ENCODE measurements at regions not wholly inside any gene's neighbourhood (a gene's known extent, or its start where the extent isn't known, plus 50 kb on each side); places are given as distances from the start of the nearest gene placed in this dataset.

DNA sequence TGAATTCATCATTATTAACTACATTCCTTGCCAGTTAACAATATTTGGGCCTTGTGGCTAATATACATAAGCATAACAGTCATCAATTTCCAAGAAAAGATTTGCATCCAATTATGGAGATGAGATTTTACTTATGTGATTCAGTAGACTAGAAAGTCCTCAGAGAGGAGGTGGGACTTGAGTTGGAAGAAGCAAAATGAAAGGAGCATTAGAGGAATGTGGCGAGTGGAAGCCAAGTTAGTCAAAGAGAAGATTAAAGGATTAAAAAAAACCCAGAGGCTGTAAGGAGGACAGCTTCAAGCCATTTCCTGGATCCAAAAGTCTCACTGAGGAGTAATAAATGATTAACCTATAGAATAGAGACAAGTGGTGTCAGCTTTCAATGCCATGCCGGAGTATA is 1099.4 kb upstream of the IGFBP7 start:
- 50 to 61% methylated on average over 2 of the region's 2 CpGs for WGBS, 2 donors (ENCODE audit: low coverage in 1 of 2)
- intact Hi-C loops (cut with DNase I; ENCODE audit: low total_unique reads) (no loop called here), in situ Hi-C loops (cut with MboI; ENCODE audit: low pct_ligation_motif_present in 1 of 4, low pct_unique_long_range_greater_than_20kb in 1 of 4, low sequenced_read_pairs in 3 of 4) (no loop called here)
- DNase-seq = no peak
- H3K9me3 ChIP-seq = no peaks in the 10 kb centered on the region
- no peak for TF ChIP-seq POLR2A (IDR thresholded peaks at IDR 0.05)
- TF ChIP-seq, protein P1, sequence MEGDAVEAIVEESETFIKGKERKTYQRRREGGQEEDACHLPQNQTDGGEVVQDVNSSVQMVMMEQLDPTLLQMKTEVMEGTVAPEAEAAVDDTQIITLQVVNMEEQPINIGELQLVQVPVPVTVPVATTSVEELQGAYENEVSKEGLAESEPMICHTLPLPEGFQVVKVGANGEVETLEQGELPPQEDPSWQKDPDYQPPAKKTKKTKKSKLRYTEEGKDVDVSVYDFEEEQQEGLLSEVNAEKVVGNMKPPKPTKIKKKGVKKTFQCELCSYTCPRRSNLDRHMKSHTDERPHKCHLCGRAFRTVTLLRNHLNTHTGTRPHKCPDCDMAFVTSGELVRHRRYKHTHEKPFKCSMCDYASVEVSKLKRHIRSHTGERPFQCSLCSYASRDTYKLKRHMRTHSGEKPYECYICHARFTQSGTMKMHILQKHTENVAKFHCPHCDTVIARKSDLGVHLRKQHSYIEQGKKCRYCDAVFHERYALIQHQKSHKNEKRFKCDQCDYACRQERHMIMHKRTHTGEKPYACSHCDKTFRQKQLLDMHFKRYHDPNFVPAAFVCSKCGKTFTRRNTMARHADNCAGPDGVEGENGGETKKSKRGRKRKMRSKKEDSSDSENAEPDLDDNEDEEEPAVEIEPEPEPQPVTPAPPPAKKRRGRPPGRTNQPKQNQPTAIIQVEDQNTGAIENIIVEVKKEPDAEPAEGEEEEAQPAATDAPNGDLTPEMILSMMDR (IDR thresholded peaks at IDR 0.05) = no peak
- no peak for TF ChIP-seq EP300 (IDR thresholded peaks at IDR 0.05; ENCODE audit: low read depth)
- TF ChIP-seq POLR2AphosphoS5 (IDR thresholded peaks at IDR 0.05) = no peak
- H3K36me3 ChIP-seq = no peaks in the 10 kb centered on the region
- no peak overlapping the region for H3K27ac ChIP-seq
- no peaks in the 10 kb centered on the region for H3K27me3 ChIP-seq
- no peaks in the 10 kb centered on the region for H3K4me1 ChIP-seq
- H3K4me3 ChIP-seq = no peak overlapping the region

DNA sequence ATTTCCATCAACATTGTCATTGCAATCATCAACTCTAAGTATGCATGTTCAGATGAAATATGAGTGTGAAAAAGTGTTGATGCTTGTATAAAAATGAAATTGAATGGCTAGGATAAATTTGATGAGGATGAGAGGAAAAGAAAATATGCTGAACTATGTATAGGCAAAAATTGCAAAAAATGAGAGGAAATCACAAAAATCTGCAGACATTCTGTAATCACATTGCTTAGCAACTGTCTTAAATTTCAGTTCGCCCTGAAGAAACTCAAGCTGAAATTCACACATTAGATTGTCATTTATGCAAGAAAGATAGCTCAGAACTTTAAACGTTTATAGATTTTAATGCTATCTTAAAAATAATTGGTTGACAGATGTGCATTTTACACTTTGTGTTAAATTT is 1098.8 kb upstream of the IGFBP7 start:
- Histone ChIP-seq H3K27me3 (no peaks in the 10 kb centered on the region), H3K4me1 (no peaks in the 10 kb centered on the region), H3K4me3 (no peak overlapping the region), H3K36me3 (no peaks in the 10 kb centered on the region), H3K9me3 (no peaks in the 10 kb centered on the region), H3K27ac (no peak overlapping the region)
- intact Hi-C loops (cut with DNase I; ENCODE audit: low total_unique reads) (no loop called here), in situ Hi-C loops (cut with MboI; ENCODE audit: low pct_ligation_motif_present in 1 of 4, low pct_unique_long_range_greater_than_20kb in 1 of 4, low sequenced_read_pairs in 3 of 4) (no loop called here)
- TF ChIP-seq POLR2AphosphoS5 (IDR thresholded peaks at IDR 0.05) (no peak), POLR2A (IDR thresholded peaks at IDR 0.05) (no peak), EP300 (IDR thresholded peaks at IDR 0.05; ENCODE audit: low read depth) (no peak)
- TF ChIP-seq, protein P1 (IDR thresholded peaks at IDR 0.05) = no peak
- DNase-seq = no peak
- WGBS, 2 donors (ENCODE audit: low coverage in 1 of 2) = 76 to 78% methylated on average over 2 of the region's 2 CpGs

DNA sequence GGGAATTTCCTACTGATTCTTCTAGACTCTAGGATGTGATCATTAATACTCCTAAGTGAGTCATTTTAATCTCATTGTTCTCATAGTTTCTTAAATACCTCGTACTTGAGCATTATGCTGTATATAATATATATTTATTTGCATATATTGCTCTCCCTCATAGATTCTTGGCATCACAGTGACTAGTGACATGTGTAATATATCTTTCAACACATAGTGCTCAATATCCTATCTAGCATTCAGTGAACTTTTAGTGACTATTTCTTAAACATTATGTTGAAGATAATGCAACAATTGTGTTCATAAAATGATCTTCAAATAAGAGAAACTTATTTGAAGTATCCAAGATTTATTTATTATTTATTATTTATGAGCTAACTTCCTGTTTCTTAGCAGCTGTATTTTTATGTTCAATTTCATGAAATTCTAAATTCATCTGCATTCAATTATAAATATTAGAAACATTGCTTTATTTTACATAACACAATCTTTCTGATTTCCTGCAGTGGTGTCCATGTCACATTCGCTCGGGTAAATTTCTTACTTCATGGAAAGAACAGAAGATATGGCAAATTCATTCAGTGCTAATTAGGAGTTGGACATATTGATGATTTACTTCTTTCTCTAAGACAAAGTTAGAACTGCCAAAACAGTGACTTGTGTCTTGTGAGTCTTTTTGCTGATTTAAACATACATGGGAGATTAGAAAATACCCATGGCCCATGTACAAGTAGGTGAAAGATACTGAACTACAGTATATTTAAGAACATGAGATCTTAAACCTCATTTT is 1095.5 kb upstream of the IGFBP7 start:
- in situ Hi-C loops (cut with MboI; ENCODE audit: low pct_ligation_motif_present in 1 of 4, low pct_unique_long_range_greater_than_20kb in 1 of 4, low sequenced_read_pairs in 3 of 4) = no loop called here
- no peak for DNase-seq

DNA sequence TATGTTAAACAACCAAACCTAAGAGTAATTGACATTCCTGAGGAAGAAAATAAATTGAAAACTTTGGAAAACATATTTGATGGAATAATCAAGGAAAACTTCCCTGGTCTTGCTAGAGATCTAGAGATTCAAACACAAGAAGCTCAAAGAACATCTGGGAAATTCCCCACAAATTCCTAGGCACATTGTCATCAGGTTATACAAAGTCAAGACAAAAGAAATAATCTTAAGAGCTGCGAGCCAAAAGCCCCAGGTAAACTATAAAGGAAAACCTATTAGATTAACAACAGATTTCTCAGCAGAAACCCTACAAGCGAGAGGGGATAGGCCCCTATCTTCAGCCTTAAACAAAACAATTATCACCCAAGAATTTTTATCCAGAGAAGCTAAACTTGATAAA is 1082.0 kb upstream of the IGFBP7 start:
- H3K4me1 ChIP-seq = no peaks in the 10 kb centered on the region
- intact Hi-C loops (cut with DNase I; ENCODE audit: low total_unique reads) (no loop called here), in situ Hi-C loops (cut with MboI; ENCODE audit: low pct_ligation_motif_present in 1 of 4, low pct_unique_long_range_greater_than_20kb in 1 of 4, low sequenced_read_pairs in 3 of 4) (no loop called here)
- no peak overlapping the region for H3K4me3 ChIP-seq
- no peak for TF ChIP-seq POLR2AphosphoS5 (IDR thresholded peaks at IDR 0.05)
- no peak for TF ChIP-seq POLR2A (IDR thresholded peaks at IDR 0.05)
- TF ChIP-seq EP300 (IDR thresholded peaks at IDR 0.05; ENCODE audit: low read depth) = no peak
- TF ChIP-seq, protein P1 (IDR thresholded peaks at IDR 0.05) = no peak
- H3K27ac ChIP-seq = no peak overlapping the region
- H3K36me3 ChIP-seq = no peaks in the 10 kb centered on the region
- WGBS, 2 donors (ENCODE audit: low coverage in 1 of 2) = 60 to 66% methylated on average over 2 of the region's 2 CpGs
- no peaks in the 10 kb centered on the region for H3K27me3 ChIP-seq
- no peak for DNase-seq
- H3K9me3 ChIP-seq = no peaks in the 10 kb centered on the region

More for the DNA sequence above, 1095.5 kb upstream of the IGFBP7 start:
- no peaks in the 10 kb centered on the region for H3K4me1 ChIP-seq
- H3K36me3 ChIP-seq = no peaks in the 10 kb centered on the region
- TF ChIP-seq, protein P1 (IDR thresholded peaks at IDR 0.05) = no peak
- TF ChIP-seq POLR2AphosphoS5 (IDR thresholded peaks at IDR 0.05) (no peak), EP300 (IDR thresholded peaks at IDR 0.05; ENCODE audit: low read depth) (no peak), POLR2A (IDR thresholded peaks at IDR 0.05) (no peak)
- no peaks in the 10 kb centered on the region for H3K27me3 ChIP-seq
- no peak overlapping the region for H3K4me3 ChIP-seq
- no peaks in the 10 kb centered on the region for H3K9me3 ChIP-seq
- WGBS, 2 donors (ENCODE audit: low coverage in 1 of 2) = 78 to 91% methylated on average over 3 of the region's 3 CpGs
- H3K27ac ChIP-seq = no peak overlapping the region
- intact Hi-C loops (cut with DNase I; ENCODE audit: low total_unique reads) = no loop called here

Data from transverse colon (tissue), 4 donors.